Fibroblast of lung (primary cell): ENCODE measurements at regions not wholly inside any gene's neighbourhood (a gene's known extent, or its start where the extent isn't known, plus 50 kb on each side); places are given as distances from the start of the nearest gene placed in this dataset.

Experiments
- DNase-seq, 2 donors: peaks; one replicate each; pipeline versions ENCODE4 v3.0.0 to v3.0.0-alpha.2; 2010; ENCODE audit warnings: low read depth in 2 of 2
- H2AFZ ChIP-seq: 2 replicates; pipeline ENCODE4 v1.5.1; 2012; ENCODE audit warnings: low read length, control low read depth, inconsistent platforms
- H3K27ac ChIP-seq: 2 replicates; pipeline ENCODE4 v1.5.1; 2011; ENCODE audit warnings: low read length, control low read depth; ENCODE audit not compliant: insufficient read depth
- H3K27me3 ChIP-seq: 2 replicates; pipeline ENCODE4 v1.5.1; 2011; ENCODE audit warnings: mild to moderate bottlenecking, low read length; ENCODE audit not compliant: control insufficient read depth, insufficient read depth
- H3K36me3 ChIP-seq: 2 replicates; pipeline ENCODE4 v1.5.1; 2011; ENCODE audit warnings: low read length; ENCODE audit not compliant: control insufficient read depth, insufficient read depth
- H3K4me1 ChIP-seq: 2 replicates; pipeline ENCODE4 v1.5.1; 2011; ENCODE audit warnings: low read length; ENCODE audit not compliant: control insufficient read depth, insufficient read depth; ENCODE audit errors: extremely low read depth
- H3K4me2 ChIP-seq: 2 replicates; pipeline ENCODE4 v1.5.1; 2011; ENCODE audit warnings: low read length, control low read depth; ENCODE audit not compliant: insufficient read depth; ENCODE audit errors: extremely low read depth
- H3K4me3 ChIP-seq, 4 experiments: fragments of 200-600 bp in 1 of 4; sonication (generic) in 1 of 4; replicated peaks in 1 of 4; 2 replicates each; pipeline ENCODE4 v1.5.1; 2011 to 2016; ENCODE audit warnings: low read length in 4 of 4, low read depth in 3 of 4, mild to moderate bottlenecking in 3 of 4, control low read depth in 2 of 4, inconsistent platforms in 1 of 4, mixed read lengths in 1 of 4; ENCODE audit not compliant: insufficient read depth in 1 of 4; ENCODE audit errors: control extremely low read depth in 1 of 4
- H3K79me2 ChIP-seq: 2 replicates; pipeline ENCODE4 v1.5.1; 2012; ENCODE audit warnings: mild to moderate bottlenecking, low read length, inconsistent platforms; ENCODE audit not compliant: control insufficient read depth, insufficient read depth
- H3K9ac ChIP-seq: 2 replicates; pipeline ENCODE4 v1.5.1; 2011; ENCODE audit warnings: mild to moderate bottlenecking, low read length, control low read depth; ENCODE audit not compliant: insufficient read depth
- H3K9me3 ChIP-seq: 2 replicates; pipeline ENCODE4 v1.5.1; 2012; ENCODE audit warnings: low read depth, low read length; ENCODE audit not compliant: control insufficient read depth, insufficient read depth
- H4K20me1 ChIP-seq: 2 replicates; pipeline ENCODE4 v1.5.1; 2011; ENCODE audit warnings: low read length; ENCODE audit not compliant: control insufficient read depth, insufficient read depth; ENCODE audit errors: extremely low read depth
- EZH2 ChIP-seq: IDR thresholded peaks from 2 replicates; pipeline ENCODE4 v1.5.1; 2012; ENCODE audit warnings: low read length, control low read depth, mild to moderate bottlenecking; ENCODE audit errors: missing control alignments
- TF ChIP-seq, protein P1 (sequence below), 2 donors: IDR thresholded peaks in 1 of 2; conservative IDR thresholded peaks in 1 of 2; 1 replicate in 1 of 2; 2 replicates in 1 of 2; pipeline ENCODE4 v1.5.1; 2011 to 2012; ENCODE audit warnings: low read length in 2 of 2, control low read depth in 1 of 2, inconsistent platforms in 1 of 2, low read depth in 1 of 2, mild to moderate bottlenecking in 1 of 2

DNA sequence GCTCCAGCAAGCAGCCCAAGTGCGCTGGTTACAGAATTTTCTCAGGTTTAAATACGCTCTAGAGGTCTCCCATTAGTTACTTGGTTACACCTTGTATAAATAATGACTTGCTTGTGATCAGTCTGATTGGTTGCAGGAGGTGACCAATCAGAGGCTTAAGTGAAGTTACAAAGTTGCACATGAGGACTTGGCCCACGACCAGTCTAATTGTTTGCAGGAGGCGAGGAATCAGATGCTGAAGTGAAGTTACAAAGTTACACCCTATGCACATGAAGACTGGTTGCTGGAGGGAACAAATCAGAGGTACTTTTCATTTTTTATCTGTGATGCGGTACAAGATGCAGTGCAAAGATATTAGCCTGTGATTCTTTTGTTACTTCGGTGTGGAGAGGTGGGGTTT lies 80.7 kb downstream of the UBE2NL start:
- Histone ChIP-seq H3K4me2 (no peak overlapping the region), H3K27ac (no peak overlapping the region), H2AFZ (no peak overlapping the region), H3K4me1 (no peaks in the 10 kb centered on the region), H3K9ac (no peak overlapping the region), H3K36me3 (no peaks in the 10 kb centered on the region), H3K9me3 (no peaks in the 10 kb centered on the region), H3K79me2 (no peaks in the 10 kb centered on the region), H3K27me3 (no peaks in the 10 kb centered on the region), H4K20me1 (no peaks in the 10 kb centered on the region), H3K4me3 (no peak overlapping the region)
- TF ChIP-seq, protein P1, sequence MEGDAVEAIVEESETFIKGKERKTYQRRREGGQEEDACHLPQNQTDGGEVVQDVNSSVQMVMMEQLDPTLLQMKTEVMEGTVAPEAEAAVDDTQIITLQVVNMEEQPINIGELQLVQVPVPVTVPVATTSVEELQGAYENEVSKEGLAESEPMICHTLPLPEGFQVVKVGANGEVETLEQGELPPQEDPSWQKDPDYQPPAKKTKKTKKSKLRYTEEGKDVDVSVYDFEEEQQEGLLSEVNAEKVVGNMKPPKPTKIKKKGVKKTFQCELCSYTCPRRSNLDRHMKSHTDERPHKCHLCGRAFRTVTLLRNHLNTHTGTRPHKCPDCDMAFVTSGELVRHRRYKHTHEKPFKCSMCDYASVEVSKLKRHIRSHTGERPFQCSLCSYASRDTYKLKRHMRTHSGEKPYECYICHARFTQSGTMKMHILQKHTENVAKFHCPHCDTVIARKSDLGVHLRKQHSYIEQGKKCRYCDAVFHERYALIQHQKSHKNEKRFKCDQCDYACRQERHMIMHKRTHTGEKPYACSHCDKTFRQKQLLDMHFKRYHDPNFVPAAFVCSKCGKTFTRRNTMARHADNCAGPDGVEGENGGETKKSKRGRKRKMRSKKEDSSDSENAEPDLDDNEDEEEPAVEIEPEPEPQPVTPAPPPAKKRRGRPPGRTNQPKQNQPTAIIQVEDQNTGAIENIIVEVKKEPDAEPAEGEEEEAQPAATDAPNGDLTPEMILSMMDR (conservative IDR thresholded peaks at IDR 0.05 in 1 of 2, IDR thresholded peaks at IDR 0.05 in 1 of 2; ENCODE audit: low read depth in 1 of 2, low read length in 2 of 2) = no peak
- TF ChIP-seq EZH2 = no peak
- no peak for DNase-seq

DNA sequence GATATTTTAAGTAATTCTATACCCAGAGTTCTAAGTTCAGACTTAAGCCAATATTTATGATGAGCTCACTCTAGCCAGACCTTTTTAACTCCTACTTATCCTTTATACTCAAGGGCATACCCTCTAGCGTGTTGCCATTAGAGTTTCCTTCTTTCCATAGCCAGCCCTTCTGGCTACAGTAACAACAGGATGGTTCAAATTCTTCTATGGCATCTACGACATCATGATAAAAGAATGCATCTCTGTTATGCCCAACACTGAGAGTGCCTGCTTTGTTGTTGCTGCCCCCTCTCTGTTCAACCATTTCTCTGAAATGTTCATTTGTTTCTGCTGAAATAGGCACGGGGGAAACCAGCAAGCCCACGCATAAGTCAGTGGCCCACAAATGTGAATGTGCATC lies 104.5 kb downstream of the UBE2NL start:
- H3K27ac ChIP-seq = no peak overlapping the region
- no peak for DNase-seq
- no peak overlapping the region for H3K4me3 ChIP-seq
- no peak overlapping the region for H3K4me2 ChIP-seq
- H4K20me1 ChIP-seq = no peaks in the 10 kb centered on the region
- no peak for TF ChIP-seq EZH2
- TF ChIP-seq, protein P1 (conservative IDR thresholded peaks at IDR 0.05 in 1 of 2, IDR thresholded peaks at IDR 0.05 in 1 of 2; ENCODE audit: low read depth in 1 of 2, low read length in 2 of 2) = no peak
- H3K9ac ChIP-seq = no peak overlapping the region
- no peaks in the 10 kb centered on the region for H3K4me1 ChIP-seq
- no peaks in the 10 kb centered on the region for H3K36me3 ChIP-seq
- no peaks in the 10 kb centered on the region for H3K79me2 ChIP-seq
- no peaks in the 10 kb centered on the region for H3K27me3 ChIP-seq
- no peak overlapping the region for H2AFZ ChIP-seq
- H3K9me3 ChIP-seq = no peaks in the 10 kb centered on the region

DNA sequence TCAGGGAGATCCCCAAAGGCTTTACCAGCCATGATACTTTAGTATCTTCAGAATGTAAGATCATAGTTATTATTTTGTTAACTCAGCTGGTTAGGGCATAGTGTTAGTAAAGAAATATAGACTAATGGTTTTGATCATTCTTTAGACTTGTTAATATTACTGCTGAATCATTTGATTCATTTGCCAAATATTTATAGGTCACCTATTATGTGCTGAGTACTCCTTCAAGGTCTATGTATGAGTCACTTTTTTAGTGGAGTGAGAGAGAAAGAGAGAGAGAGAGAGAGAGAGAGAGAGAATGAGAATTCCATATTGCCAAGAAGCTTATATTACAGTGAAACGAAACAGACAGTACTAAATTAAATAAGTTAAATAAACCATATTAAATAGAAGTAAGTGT lies 110.3 kb downstream of the UBE2NL start:
- no peaks in the 10 kb centered on the region for H3K36me3 ChIP-seq
- H2AFZ ChIP-seq = no peak overlapping the region
- DNase-seq = peak in 1 of 2 donors; percentile 1
- H3K9me3 ChIP-seq = no peaks in the 10 kb centered on the region
- H4K20me1 ChIP-seq = no peaks in the 10 kb centered on the region
- H3K4me3 ChIP-seq = no peak overlapping the region
- H3K27ac ChIP-seq = no peak overlapping the region
- H3K27me3 ChIP-seq = no peaks in the 10 kb centered on the region
- H3K79me2 ChIP-seq = no peaks in the 10 kb centered on the region
- TF ChIP-seq, protein P1 (conservative IDR thresholded peaks at IDR 0.05 in 1 of 2, IDR thresholded peaks at IDR 0.05 in 1 of 2; ENCODE audit: low read depth in 1 of 2, low read length in 2 of 2) = no peak
- TF ChIP-seq EZH2 = no peak
- no peak overlapping the region for H3K9ac ChIP-seq
- no peak overlapping the region for H3K4me2 ChIP-seq
- no peaks in the 10 kb centered on the region for H3K4me1 ChIP-seq
